ENCODE measurements at regions not wholly inside any gene's neighbourhood (a gene's known extent, or its start where the extent isn't known, plus 50 kb on each side); places are given as distances from the start of the nearest gene placed in this dataset.

GRCh38 chr13:55298201-55298600, 1842.5 kb upstream of the PRR20A start:
- DNase-seq = no peak

- no peak for DNase-seq
Observed at GRCh38 chr13:55302568-55302967, 1838.2 kb upstream of the PRR20A start.

GRCh38 chr13:55307909-55308308, 1832.8 kb upstream of the PRR20A start:
- no peak for DNase-seq

- no peak for DNase-seq
Observed at GRCh38 chr13:55341891-55342290, 1798.8 kb upstream of the PRR20A start.

GRCh38 chr13:55345224-55345623, 1795.5 kb upstream of the PRR20A start:
- no peak for DNase-seq

- DNase-seq = no peak
Observed at GRCh38 chr13:55347528-55347927, 1793.2 kb upstream of the PRR20A start.

GRCh38 chr13:55359067-55359466, 1781.7 kb upstream of the PRR20A start:
- DNase-seq = no peak

GRCh38 chr13:55361141-55361540, 1779.6 kb upstream of the PRR20A start:
- DNase-seq = peak; percentile 3

GRCh38 chr13:55366676-55367075, 1774.0 kb upstream of the PRR20A start:
- DNase-seq = no peak

GRCh38 chr13:55394470-55394869, 1746.2 kb upstream of the PRR20A start:
- no peak for DNase-seq

GRCh38 chr13:55402870-55403269, 1737.8 kb upstream of the PRR20A start:
- no peak for DNase-seq

- DNase-seq = no peak
Observed at GRCh38 chr13:55403887-55404487, 1736.7 kb upstream of the PRR20A start.

- no peak for DNase-seq
Observed at GRCh38 chr13:55410398-55411330, 1730.1 kb upstream of the PRR20A start.

GRCh38 chr13:55418095-55418494, 1722.6 kb upstream of the PRR20A start:
- DNase-seq = no peak

- no peak for DNase-seq
Observed at GRCh38 chr13:55432814-55433213, 1707.9 kb upstream of the PRR20A start.

GRCh38 chr13:55437162-55437561, 1703.6 kb upstream of the PRR20A start:
- DNase-seq = no peak

- DNase-seq = peak; percentile 77
Observed at GRCh38 chr13:55439450-55439849, 1701.3 kb upstream of the PRR20A start.

GRCh38 chr13:55440465-55441085, 1700.1 kb upstream of the PRR20A start:
- DNase-seq = no peak

- no peak for DNase-seq
Observed at GRCh38 chr13:55464222-55464621, 1676.5 kb upstream of the PRR20A start.

GRCh38 chr13:55467476-55467875, 1673.2 kb upstream of the PRR20A start:
- DNase-seq = no peak

GRCh38 chr13:55483626-55484158, 1657.0 kb upstream of the PRR20A start:
- no peak for DNase-seq

- DNase-seq = no peak
Observed at GRCh38 chr13:55493297-55493696, 1647.4 kb upstream of the PRR20A start.

GRCh38 chr13:55497486-55497885, 1643.2 kb upstream of the PRR20A start:
- DNase-seq = no peak

GRCh38 chr13:55500694-55501093, 1640.0 kb upstream of the PRR20A start:
- DNase-seq = no peak

All from DMS53 (cell line).